ENCODE measurements at regions not wholly inside any gene's neighbourhood (a gene's known extent, or its start where the extent isn't known, plus 50 kb on each side); places are given as distances from the start of the nearest gene placed in this dataset.

DNA sequence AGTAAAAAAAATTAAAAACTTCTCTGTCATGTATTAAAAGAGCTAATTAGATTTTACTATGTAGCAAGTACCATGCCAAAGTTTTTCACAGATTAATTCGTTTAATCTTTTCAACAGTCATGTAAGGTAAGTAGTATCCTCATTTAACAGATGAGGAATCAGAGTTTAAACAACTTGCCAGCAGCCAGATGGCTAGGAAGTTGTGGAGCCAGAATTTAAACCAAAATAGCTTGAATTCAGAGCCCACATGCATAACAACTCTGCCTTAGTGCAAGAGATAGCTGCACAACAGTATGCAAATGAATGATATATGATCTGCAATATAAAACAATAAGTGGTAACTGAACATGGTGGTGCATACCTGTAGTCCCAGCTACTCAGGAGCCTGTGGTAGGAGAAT, 75.3 kb downstream of the NAP1L3 start:
- Histone ChIP-seq H3K4me3 (ENCODE audit: low read depth, low read length) (no peak overlapping the region), H3K27ac (ENCODE audit: low read depth, low read length) (no peak overlapping the region), H3K9me3 (ENCODE audit: control insufficient read depth, insufficient read depth, low read length) (no peaks in the 10 kb centered on the region), H3K4me1 (ENCODE audit: control insufficient read depth, insufficient read depth, low read length) (no peaks in the 10 kb centered on the region), H3K27me3 (ENCODE audit: control insufficient read depth, insufficient read depth, low read length) (peaks cover 2% of the 10 kb centered on the region), H3K36me3 (ENCODE audit: control insufficient read depth, insufficient read depth, low read length) (no peaks in the 10 kb centered on the region)
- DNase-seq (ENCODE audit: low read depth in 4 of 6, low spot score in 6 of 6) = peak in 1 of 6 donors; percentile 70
- no CpG with 5 or more reads among the region's 1 CpG for WGBS (ENCODE audit: insufficient coverage)

DNA sequence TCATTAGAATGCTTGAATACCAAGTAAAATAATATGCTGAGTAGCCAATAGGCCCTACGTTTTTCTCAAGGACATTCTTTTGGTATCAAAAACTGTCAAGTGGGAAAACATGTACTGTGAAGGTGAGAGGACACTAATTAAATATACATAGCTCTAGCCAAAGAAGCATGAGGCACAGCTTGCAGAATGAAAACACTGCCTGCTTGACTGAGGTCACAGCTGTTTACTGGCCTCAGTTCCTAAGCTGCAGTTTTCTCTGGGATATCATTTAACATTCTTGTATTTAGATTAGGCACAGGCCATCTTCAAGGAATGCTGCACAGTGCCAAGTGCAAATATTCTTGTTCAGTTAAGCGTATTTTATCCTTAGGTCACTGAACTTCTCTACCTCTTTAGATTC, 78.6 kb downstream of the NAP1L3 start:
- H3K27ac ChIP-seq (ENCODE audit: low read depth, low read length) = no peak overlapping the region
- DNase-seq (ENCODE audit: low read depth in 4 of 6, low spot score in 6 of 6) = peak in 2 of 6 donors; percentile 2 to 31

DNA sequence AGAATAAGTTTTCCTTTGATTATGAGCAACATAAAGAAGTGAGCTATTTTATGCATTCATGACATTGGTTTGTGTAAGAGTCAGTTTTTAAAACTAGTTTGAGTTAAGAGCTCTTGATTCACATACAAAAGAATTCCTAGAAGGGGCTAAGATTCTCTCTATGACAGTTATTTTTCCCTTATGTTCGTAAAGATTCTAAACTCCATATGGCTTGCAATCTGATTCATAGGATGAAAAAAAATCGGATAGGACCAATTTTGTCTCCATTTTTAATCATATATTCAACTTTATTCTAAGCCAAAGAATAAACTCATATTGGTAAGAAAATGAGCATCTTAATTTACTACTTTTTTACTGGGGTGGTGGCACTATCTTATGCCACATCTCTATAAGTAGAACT, 79.4 kb downstream of the NAP1L3 start:
- peak in 1 of 6 donors; percentile 50 for DNase-seq (ENCODE audit: low read depth in 4 of 6, low spot score in 6 of 6)
- Histone ChIP-seq H3K4me3 (ENCODE audit: low read depth, low read length) (no peak overlapping the region), H3K27ac (ENCODE audit: low read depth, low read length) (no peak overlapping the region), H3K4me1 (ENCODE audit: control insufficient read depth, insufficient read depth, low read length) (no peaks in the 10 kb centered on the region), H3K36me3 (ENCODE audit: control insufficient read depth, insufficient read depth, low read length) (no peaks in the 10 kb centered on the region), H3K9me3 (ENCODE audit: control insufficient read depth, insufficient read depth, low read length) (no peaks in the 10 kb centered on the region), H3K27me3 (ENCODE audit: control insufficient read depth, insufficient read depth, low read length) (peaks cover 2% of the 10 kb centered on the region)
- no CpG with 5 or more reads among the region's 2 CpGs for WGBS (ENCODE audit: insufficient coverage)

More for the DNA sequence above, 78.6 kb downstream of the NAP1L3 start:
- H3K27me3 ChIP-seq (ENCODE audit: control insufficient read depth, insufficient read depth, low read length) = peaks cover 2% of the 10 kb centered on the region
- no CpG with 5 or more reads among the region's 2 CpGs for WGBS (ENCODE audit: insufficient coverage)
- no peaks in the 10 kb centered on the region for H3K9me3 ChIP-seq (ENCODE audit: control insufficient read depth, insufficient read depth, low read length)
- no peak overlapping the region for H3K4me3 ChIP-seq (ENCODE audit: low read depth, low read length)
- H3K4me1 ChIP-seq (ENCODE audit: control insufficient read depth, insufficient read depth, low read length) = no peaks in the 10 kb centered on the region
- no peaks in the 10 kb centered on the region for H3K36me3 ChIP-seq (ENCODE audit: control insufficient read depth, insufficient read depth, low read length)

DNA sequence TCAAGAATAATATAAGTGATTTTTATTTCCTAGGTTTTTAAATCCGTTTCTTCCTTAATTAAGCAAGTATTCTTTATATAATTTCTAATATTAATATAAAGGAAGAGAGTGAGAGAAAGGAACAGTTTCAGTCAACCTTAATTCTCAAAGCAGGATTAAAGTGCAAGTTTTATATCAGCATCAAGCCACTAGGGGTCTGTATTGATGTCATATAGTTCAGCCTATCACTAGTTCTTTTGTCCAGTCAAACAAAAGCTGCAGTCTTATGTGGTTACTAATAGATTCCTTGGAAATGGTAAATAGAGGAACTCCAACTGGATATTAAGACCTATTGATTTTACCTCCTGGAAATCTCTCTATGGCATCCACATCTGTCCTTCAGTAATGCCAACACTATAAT, 82.0 kb downstream of the NAP1L3 start:
- Histone ChIP-seq H3K27ac (ENCODE audit: low read depth, low read length) (no peak overlapping the region), H3K9me3 (ENCODE audit: control insufficient read depth, insufficient read depth, low read length) (no peaks in the 10 kb centered on the region), H3K4me1 (ENCODE audit: control insufficient read depth, insufficient read depth, low read length) (no peaks in the 10 kb centered on the region), H3K4me3 (ENCODE audit: low read depth, low read length) (no peak overlapping the region), H3K27me3 (ENCODE audit: control insufficient read depth, insufficient read depth, low read length) (peaks cover 2% of the 10 kb centered on the region), H3K36me3 (ENCODE audit: control insufficient read depth, insufficient read depth, low read length) (no peaks in the 10 kb centered on the region)
- no CpG with 5 or more reads among the region's 1 CpG for WGBS (ENCODE audit: insufficient coverage)
- DNase-seq (ENCODE audit: low read depth in 4 of 6, low spot score in 6 of 6) = no peak

DNA sequence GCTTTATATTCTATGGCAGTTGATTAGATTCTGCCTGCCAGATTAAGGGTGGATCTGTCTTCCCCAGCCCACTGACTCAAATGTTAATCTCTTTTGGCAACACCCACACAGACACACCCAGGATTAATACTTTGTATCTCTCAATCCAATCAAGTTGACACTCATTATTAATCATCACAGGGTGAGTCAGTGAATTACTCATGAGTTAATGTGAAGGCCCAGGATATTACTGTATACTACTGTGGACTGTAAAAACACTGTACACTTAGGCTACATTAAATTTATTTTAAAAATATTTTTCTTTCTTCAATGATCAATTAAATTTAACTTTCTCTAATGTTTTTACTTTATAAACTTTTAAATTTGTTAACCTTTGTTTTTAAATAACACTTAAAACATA, 87.7 kb downstream of the NAP1L3 start:
- Histone ChIP-seq H3K36me3 (ENCODE audit: control insufficient read depth, insufficient read depth, low read length) (no peaks in the 10 kb centered on the region), H3K27ac (ENCODE audit: low read depth, low read length) (no peak overlapping the region), H3K4me3 (ENCODE audit: low read depth, low read length) (no peak overlapping the region), H3K9me3 (ENCODE audit: control insufficient read depth, insufficient read depth, low read length) (no peaks in the 10 kb centered on the region), H3K4me1 (ENCODE audit: control insufficient read depth, insufficient read depth, low read length) (no peaks in the 10 kb centered on the region), H3K27me3 (ENCODE audit: control insufficient read depth, insufficient read depth, low read length) (peaks cover 2% of the 10 kb centered on the region)
- no peak for DNase-seq (ENCODE audit: low read depth in 4 of 6, low spot score in 6 of 6)

DNA sequence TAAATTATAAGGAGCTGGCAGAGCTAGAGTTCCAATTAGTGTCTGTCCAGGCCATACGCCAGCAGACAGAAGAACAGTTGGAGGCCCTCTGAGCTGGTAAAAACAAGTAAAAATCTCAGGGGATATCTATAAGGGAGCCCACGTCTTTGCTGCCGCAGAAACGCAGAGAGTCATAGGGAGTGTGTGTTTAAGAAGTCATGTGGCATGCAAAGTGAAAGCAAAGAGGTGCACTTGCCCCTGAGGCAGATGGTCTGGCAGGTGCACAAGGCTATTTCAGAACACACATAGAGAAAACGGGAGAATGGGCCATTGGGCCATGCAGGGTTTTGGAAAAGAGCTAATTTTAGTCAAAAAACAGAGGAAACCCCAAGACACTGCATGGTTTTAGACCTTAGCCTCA, 92.7 kb downstream of the NAP1L3 start:
- no peaks in the 10 kb centered on the region for H3K36me3 ChIP-seq (ENCODE audit: control insufficient read depth, insufficient read depth, low read length)
- DNase-seq (ENCODE audit: low read depth in 4 of 6, low spot score in 6 of 6) = no peak
- WGBS (ENCODE audit: insufficient coverage) = 87% methylated on average over 5 of the region's 5 CpGs
- no peak overlapping the region for H3K27ac ChIP-seq (ENCODE audit: low read depth, low read length)
- no peak overlapping the region for H3K4me3 ChIP-seq (ENCODE audit: low read depth, low read length)
- no peaks in the 10 kb centered on the region for H3K4me1 ChIP-seq (ENCODE audit: control insufficient read depth, insufficient read depth, low read length)
- peaks cover 2% of the 10 kb centered on the region for H3K27me3 ChIP-seq (ENCODE audit: control insufficient read depth, insufficient read depth, low read length)
- H3K9me3 ChIP-seq (ENCODE audit: control insufficient read depth, insufficient read depth, low read length) = no peaks in the 10 kb centered on the region

DNA sequence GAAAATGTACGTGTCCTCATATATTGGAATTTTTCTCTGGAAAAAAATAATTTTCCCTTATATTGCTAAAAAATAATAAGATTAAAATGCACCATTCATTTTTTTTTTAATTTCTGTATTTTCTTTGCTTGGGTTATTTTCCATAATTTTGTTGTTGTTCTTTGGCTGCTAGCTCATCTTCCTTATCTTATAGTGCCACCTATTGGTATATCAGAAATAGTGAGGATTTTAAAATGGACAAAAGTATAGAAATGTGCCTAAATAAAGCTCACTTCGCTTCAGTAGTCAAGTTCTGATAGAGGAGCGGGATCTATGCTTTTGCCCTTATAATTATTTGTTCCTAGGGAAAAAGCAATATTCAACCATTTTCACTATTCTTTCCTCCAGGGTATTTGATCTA, 134.8 kb downstream of the NAP1L3 start:
- Histone ChIP-seq H3K4me1 (ENCODE audit: control insufficient read depth, insufficient read depth, low read length) (no peaks in the 10 kb centered on the region), H3K27me3 (ENCODE audit: control insufficient read depth, insufficient read depth, low read length) (peaks cover 6% of the 10 kb centered on the region), H3K36me3 (ENCODE audit: control insufficient read depth, insufficient read depth, low read length) (no peaks in the 10 kb centered on the region), H3K9me3 (ENCODE audit: control insufficient read depth, insufficient read depth, low read length) (no peaks in the 10 kb centered on the region), H3K27ac (ENCODE audit: low read depth, low read length) (no peak overlapping the region), H3K4me3 (ENCODE audit: low read depth, low read length) (no peak overlapping the region)
- DNase-seq (ENCODE audit: low read depth in 4 of 6, low spot score in 6 of 6) = peak in 2 of 6 donors; percentile 20 to 59
- no CpG with 5 or more reads among the region's 3 CpGs for WGBS (ENCODE audit: insufficient coverage)

DNA sequence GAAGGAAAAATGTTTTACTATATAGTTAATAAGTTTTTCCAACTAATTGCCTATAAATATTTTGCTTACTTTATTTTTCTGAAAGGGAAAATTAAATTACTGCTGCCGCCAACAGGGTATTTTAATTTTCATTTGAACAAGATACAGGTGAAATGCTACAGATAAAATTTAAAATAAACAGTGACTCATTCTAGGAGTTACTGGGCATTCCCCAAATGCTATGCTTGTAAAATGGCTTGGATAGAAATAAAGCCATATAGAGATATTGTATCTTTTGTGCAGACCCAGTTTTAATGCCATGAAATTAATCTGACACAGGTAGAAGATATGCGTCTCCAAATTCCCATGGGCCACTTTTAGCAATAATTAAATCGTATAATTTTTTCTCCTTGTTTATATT, 144.5 kb downstream of the NAP1L3 start:
- H3K4me1 ChIP-seq (ENCODE audit: control insufficient read depth, insufficient read depth, low read length) = no peaks in the 10 kb centered on the region
- WGBS (ENCODE audit: insufficient coverage) = no CpG with 5 or more reads among the region's 3 CpGs
- peaks cover 4% of the 10 kb centered on the region for H3K27me3 ChIP-seq (ENCODE audit: control insufficient read depth, insufficient read depth, low read length)
- H3K4me3 ChIP-seq (ENCODE audit: low read depth, low read length) = no peak overlapping the region
- DNase-seq (ENCODE audit: low read depth in 4 of 6, low spot score in 6 of 6) = peak in 1 of 6 donors; percentile 4
- no peaks in the 10 kb centered on the region for H3K36me3 ChIP-seq (ENCODE audit: control insufficient read depth, insufficient read depth, low read length)
- H3K27ac ChIP-seq (ENCODE audit: low read depth, low read length) = no peak overlapping the region
- no peaks in the 10 kb centered on the region for H3K9me3 ChIP-seq (ENCODE audit: control insufficient read depth, insufficient read depth, low read length)
